ENCODE measurements at regions not wholly inside any gene's neighbourhood (a gene's known extent, or its start where the extent isn't known, plus 50 kb on each side); places are given as distances from the start of the nearest gene placed in this dataset.

DNA sequence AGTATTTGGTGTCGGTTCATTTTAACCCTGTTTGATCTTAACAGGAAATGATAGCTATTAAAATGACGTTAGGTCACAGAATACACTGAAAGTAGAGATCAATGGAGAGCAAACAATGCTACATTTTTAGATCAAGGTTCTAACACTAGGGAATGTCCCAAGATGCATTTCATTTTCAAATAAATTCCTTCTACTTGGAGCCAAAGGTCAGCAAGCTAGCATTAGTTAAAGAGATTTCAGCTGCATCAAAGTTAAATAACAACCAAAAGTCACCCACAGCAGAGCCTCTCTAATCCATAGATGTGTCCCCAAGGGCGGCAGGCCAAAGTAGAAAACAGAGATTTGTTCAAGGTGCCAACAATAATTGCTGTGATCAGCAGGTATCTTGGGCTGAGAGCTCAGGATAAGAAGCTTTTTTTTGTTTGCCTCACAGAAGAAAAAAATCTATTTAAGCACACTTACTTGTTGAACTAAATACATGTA lies 1233.6 kb upstream of the TMEFF2 start:
- TF ChIP-seq, protein P1, sequence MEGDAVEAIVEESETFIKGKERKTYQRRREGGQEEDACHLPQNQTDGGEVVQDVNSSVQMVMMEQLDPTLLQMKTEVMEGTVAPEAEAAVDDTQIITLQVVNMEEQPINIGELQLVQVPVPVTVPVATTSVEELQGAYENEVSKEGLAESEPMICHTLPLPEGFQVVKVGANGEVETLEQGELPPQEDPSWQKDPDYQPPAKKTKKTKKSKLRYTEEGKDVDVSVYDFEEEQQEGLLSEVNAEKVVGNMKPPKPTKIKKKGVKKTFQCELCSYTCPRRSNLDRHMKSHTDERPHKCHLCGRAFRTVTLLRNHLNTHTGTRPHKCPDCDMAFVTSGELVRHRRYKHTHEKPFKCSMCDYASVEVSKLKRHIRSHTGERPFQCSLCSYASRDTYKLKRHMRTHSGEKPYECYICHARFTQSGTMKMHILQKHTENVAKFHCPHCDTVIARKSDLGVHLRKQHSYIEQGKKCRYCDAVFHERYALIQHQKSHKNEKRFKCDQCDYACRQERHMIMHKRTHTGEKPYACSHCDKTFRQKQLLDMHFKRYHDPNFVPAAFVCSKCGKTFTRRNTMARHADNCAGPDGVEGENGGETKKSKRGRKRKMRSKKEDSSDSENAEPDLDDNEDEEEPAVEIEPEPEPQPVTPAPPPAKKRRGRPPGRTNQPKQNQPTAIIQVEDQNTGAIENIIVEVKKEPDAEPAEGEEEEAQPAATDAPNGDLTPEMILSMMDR (IDR thresholded peaks at IDR 0.05), result no peak
- no peak for TF ChIP-seq POLR2AphosphoS5 (IDR thresholded peaks at IDR 0.05)
- no peak for TF ChIP-seq POLR2A (IDR thresholded peaks at IDR 0.05)
- TF ChIP-seq EP300 (IDR thresholded peaks at IDR 0.05), result no peak

Data from stomach (tissue), 4 donors.